NT2/D1 (cell line): ENCODE measurements at regions not wholly inside any gene's neighbourhood (a gene's known extent, or its start where the extent isn't known, plus 50 kb on each side); places are given as distances from the start of the nearest gene placed in this dataset.
"Not testable (repeated sequence)": the region's sequence is repeated elsewhere in the genome, so short reads cannot be mapped to it uniquely, and the experiment has no call there.

Experiments used
- SUZ12 ChIP-seq: IDR thresholded peaks from 2 replicates; pipeline ENCODE4 v1.6.1; 2011; ENCODE audit not compliant: insufficient read length, insufficient read depth; ENCODE audit errors: extremely low read depth
- YY1 ChIP-seq: IDR thresholded peaks from 2 replicates; pipeline ENCODE4 v1.6.1; 2011; ENCODE audit not compliant: insufficient read length, insufficient read depth
- ZNF274 ChIP-seq: IDR thresholded peaks from 2 replicates; pipeline ENCODE4 v1.6.1; 2011; ENCODE audit warnings: mild to moderate bottlenecking, low read depth, low read length

DNA sequence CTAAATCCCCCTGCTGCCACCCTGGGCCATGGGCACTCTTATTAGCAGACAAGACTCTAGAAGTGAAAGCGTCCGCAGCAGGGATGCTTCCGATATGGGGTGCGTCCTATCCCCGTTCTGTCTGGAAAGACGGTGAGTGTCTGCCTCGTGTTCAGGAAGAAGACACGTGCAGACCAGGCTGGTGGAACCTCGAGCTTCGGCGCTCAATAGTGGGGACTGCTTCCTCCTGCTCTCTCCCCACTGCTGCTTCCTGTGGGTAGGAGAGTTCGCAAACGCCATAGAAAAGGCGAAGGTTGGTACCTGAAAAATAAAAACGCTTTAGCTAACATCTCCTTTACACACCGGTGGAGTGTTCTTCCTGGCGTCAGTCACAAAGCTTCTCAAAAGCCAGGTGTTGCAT lies 67.7 kb upstream of the LYZL2 start:
- not testable (repeated sequence) for TF ChIP-seq YY1, SUZ12, ZNF274
